Activated CD4-positive, alpha-beta T cell treated with anti-CD3 and anti-CD28 coated beads, Interleukin-2, Interleukin-4, amounts not matched to agents 100 ng/mL and 50 ng/mL, durations not matched to agents 16 hours and 8 hours (primary cell): ENCODE measurements at regions not wholly inside any gene's neighbourhood (a gene's known extent, or its start where the extent isn't known, plus 50 kb on each side); places are given as distances from the start of the nearest gene placed in this dataset.

Experiments used
- DNase-seq: peaks from one replicate; pipeline ENCODE4 v3.0.0-alpha.2; 2020; ENCODE audit warnings: low spot score

- DNase-seq: no peak
Measured at GRCh38 chr7:33852838-33853237, 52.5 kb upstream of the BMPER start.

- DNase-seq: no peak
Measured at GRCh38 chr7:33853361-33854062, 51.8 kb upstream of the BMPER start.

GRCh38 chr7:33854178-33854577 is 51.2 kb upstream of the BMPER start:
- DNase-seq: no peak

GRCh38 chr7:33854801-33855350 is 50.5 kb upstream of the BMPER start:
- no peak for DNase-seq
